A549 (cell line): ENCODE measurements at regions not wholly inside any gene's neighbourhood (a gene's known extent, or its start where the extent isn't known, plus 50 kb on each side); places are given as distances from the start of the nearest gene placed in this dataset.

Experiments used
- NFE2L2 ChIP-seq: fragments of 150-350 bp; conservative IDR thresholded peaks from 2 replicates; pipeline ENCODE4 v1.6.1; 2014; ENCODE audit warnings: low read length
- POLR2A ChIP-seq: IDR thresholded peaks from 2 replicates; pipeline ENCODE4 v1.6.1; 2012; ENCODE audit warnings: mild to moderate bottlenecking, low read length
- RAD21 ChIP-seq, 2 experiments: fragments of >200 bp in 1 of 2; sonication (Bioruptor Twin) in 1 of 2; formaldehyde crosslinking in 1 of 2; IDR thresholded peaks in 1 of 2; conservative IDR thresholded peaks in 1 of 2; 2 replicates in 1 of 2; 3 replicates in 1 of 2; pipeline ENCODE4 v1.6.1; 2012 to 2018; ENCODE audit warnings: inconsistent platforms in 1 of 2
- RCOR1 ChIP-seq: fragments of 150-350 bp; IDR thresholded peaks from 2 replicates; pipeline ENCODE4 v1.6.1; 2014; ENCODE audit warnings: antibody characterized with exemption, low read length, low read depth
- TF ChIP-seq, protein P1 (sequence below): fragments of >200 bp; sonication (Bioruptor Twin); formaldehyde crosslinking; IDR thresholded peaks from 3 replicates; pipeline ENCODE4 v1.5.1; 2016

- TF ChIP-seq, protein P1, sequence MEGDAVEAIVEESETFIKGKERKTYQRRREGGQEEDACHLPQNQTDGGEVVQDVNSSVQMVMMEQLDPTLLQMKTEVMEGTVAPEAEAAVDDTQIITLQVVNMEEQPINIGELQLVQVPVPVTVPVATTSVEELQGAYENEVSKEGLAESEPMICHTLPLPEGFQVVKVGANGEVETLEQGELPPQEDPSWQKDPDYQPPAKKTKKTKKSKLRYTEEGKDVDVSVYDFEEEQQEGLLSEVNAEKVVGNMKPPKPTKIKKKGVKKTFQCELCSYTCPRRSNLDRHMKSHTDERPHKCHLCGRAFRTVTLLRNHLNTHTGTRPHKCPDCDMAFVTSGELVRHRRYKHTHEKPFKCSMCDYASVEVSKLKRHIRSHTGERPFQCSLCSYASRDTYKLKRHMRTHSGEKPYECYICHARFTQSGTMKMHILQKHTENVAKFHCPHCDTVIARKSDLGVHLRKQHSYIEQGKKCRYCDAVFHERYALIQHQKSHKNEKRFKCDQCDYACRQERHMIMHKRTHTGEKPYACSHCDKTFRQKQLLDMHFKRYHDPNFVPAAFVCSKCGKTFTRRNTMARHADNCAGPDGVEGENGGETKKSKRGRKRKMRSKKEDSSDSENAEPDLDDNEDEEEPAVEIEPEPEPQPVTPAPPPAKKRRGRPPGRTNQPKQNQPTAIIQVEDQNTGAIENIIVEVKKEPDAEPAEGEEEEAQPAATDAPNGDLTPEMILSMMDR: no peak
- TF ChIP-seq RCOR1 (no peak), NFE2L2 (no peak), RAD21 (conservative IDR thresholded peaks at IDR 0.05 in 1 of 2, IDR thresholded peaks at IDR 0.05 in 1 of 2) (no peak), POLR2A (no peak)
These were observed 450.9 kb downstream of the DMAC1 start for GRCh38 chr9:7348692-7349091.
